Stomach (tissue), 8 donors: ENCODE measurements at regions not wholly inside any gene's neighbourhood (a gene's known extent, or its start where the extent isn't known, plus 50 kb on each side); places are given as distances from the start of the nearest gene placed in this dataset.
"Not testable (repeated sequence)": the region's sequence is repeated elsewhere in the genome, so short reads cannot be mapped to it uniquely, and the experiment has no call there.

Experiments
- DNase-seq, 2 donors: peaks; one replicate each; pipeline versions ENCODE4 v3.0.0 to v3.0.0-alpha.2; 2013 to 2019
- H3K27ac ChIP-seq, 5 donors: fragments of 200-600 bp in 4 of 5; sonication (generic) in 4 of 5; one replicate each; pipeline ENCODE4 v1.5.1; 2013 to 2019; ENCODE audit warnings: mild to moderate bottlenecking in 1 of 5, moderate library complexity in 1 of 5
- H3K27me3 ChIP-seq, 3 donors: fragments of 200-600 bp; sonication (generic); one replicate each; pipeline ENCODE4 v1.5.1; 2017 to 2019; ENCODE audit warnings: mixed run types in 1 of 3
- H3K36me3 ChIP-seq, 4 donors: fragments of 200-600 bp; sonication (generic); 1 replicate in 3 of 4; 2 replicates in 1 of 4; pipeline ENCODE4 v1.5.1; 2016 to 2019
- H3K4me1 ChIP-seq, 4 donors: fragments of 200-600 bp; sonication (generic); one replicate each; pipeline ENCODE4 v1.5.1; 2016 to 2019
- H3K4me3 ChIP-seq, 4 donors: fragments of 200-600 bp; sonication (generic) in 3 of 4; one replicate each; pipeline ENCODE4 v1.5.1; 2016 to 2019; ENCODE audit warnings: mild to moderate bottlenecking in 1 of 4
- H3K9me3 ChIP-seq, 4 donors: fragments of 200-600 bp; sonication (generic); one replicate each; pipeline ENCODE4 v1.5.1; 2016 to 2019
- CTCF ChIP-seq, 7 experiments: fragments of 450-650 bp in 4 of 7; fragments of 200-600 bp in 3 of 7; sonication (generic) in 3 of 7; IDR thresholded peaks; one replicate each; pipeline ENCODE4 v1.5.1; 2016 to 2019; ENCODE audit warnings: antibody characterized with exemption in 7 of 7, control low read depth in 2 of 7, mild to moderate bottlenecking in 1 of 7
- EP300 ChIP-seq: sonication (generic); formaldehyde crosslinking; IDR thresholded peaks from one replicate; pipeline ENCODE4 v1.6.1; 2017; ENCODE audit warnings: antibody characterized with exemption
- POLR2A ChIP-seq, 4 donors: fragments of 450-650 bp; IDR thresholded peaks; one replicate each; pipeline ENCODE4 v1.6.1; 2016; ENCODE audit warnings: antibody characterized with exemption in 4 of 4, control low read depth in 2 of 4, mild to moderate bottlenecking in 1 of 4, moderate library complexity in 1 of 4
- POLR2AphosphoS5 ChIP-seq, 3 donors: sonication (generic); formaldehyde crosslinking; IDR thresholded peaks; one replicate each; pipeline ENCODE4 v1.6.1; 2016; ENCODE audit warnings: antibody characterized with exemption in 3 of 3
- WGBS, 5 donors: extraction: QIAGEN DNeasy Blood & Tissue Kit in 3 of 5; methylation state at CpG; one replicate each; pipeline versions ENCODE4 v1.1.5 to v1.1.7; 2013 to 2018; 5-methylcytosine and 5-hydroxymethylcytosine counted together
- intact Hi-C: fragments of 100-400 bp; cut with DNase I; formaldehyde crosslinking; loops from one replicate; pipeline ENCODE4 v1.15.1; 2023; ENCODE audit warnings: low total_unique reads
- donor health status: healthy with polysubstance abuse.
- donor health status: Bipolar disorder and iron deficiency.
- donor health status: healthy.

GRCh38 chr3:34889641-34890040, 749.7 kb upstream of the ARPP21 start:
- WGBS, 5 donors: 80 to 92% (median 91%) methylated on average over 2 of the region's 2 CpGs
- H3K36me3 ChIP-seq: no peaks in the 10 kb centered on the region
- no peak overlapping the region for H3K27ac ChIP-seq
- no peaks in the 10 kb centered on the region for H3K4me1 ChIP-seq
- intact Hi-C loops: no loop called here
- no peak for DNase-seq
- no peaks in the 10 kb centered on the region for H3K27me3 ChIP-seq
- no peak for TF ChIP-seq EP300
- TF ChIP-seq POLR2A (IDR thresholded peaks at IDR 0.05): no peak
- TF ChIP-seq POLR2AphosphoS5 (IDR thresholded peaks at IDR 0.05): no peak
- no peak overlapping the region for H3K4me3 ChIP-seq
- no peaks in the 10 kb centered on the region for H3K9me3 ChIP-seq

DNA sequence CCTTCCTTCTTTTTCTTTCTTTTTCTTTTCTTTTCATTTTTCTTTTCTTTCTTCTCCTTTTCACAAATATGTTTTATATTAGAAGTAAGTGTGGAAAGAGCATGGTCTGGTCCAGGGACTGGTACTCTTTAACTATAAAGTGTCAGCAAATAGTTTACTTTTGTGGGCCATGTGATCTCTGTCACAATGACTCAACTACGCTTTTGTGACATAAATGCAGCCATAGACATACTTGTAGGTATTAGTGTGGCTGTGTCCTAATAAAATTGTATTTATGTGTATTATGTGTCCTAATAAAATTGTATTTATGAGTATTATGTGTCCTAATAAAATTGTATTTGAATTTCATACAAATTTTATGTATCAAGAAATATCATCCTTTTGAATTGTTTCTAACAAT, 749.1 kb upstream of the ARPP21 start:
- Histone ChIP-seq H3K27ac (no peak overlapping the region), H3K27me3 (no peaks in the 10 kb centered on the region), H3K36me3 (no peaks in the 10 kb centered on the region), H3K4me3 (no peak overlapping the region), H3K4me1 (no peaks in the 10 kb centered on the region), H3K9me3 (no peaks in the 10 kb centered on the region)
- DNase-seq: no peak
- 76 to 93% (median 89%) methylated on average over 1 of the region's 1 CpG for WGBS, 5 donors
- intact Hi-C loops: no loop called here
- no peak for TF ChIP-seq POLR2A (IDR thresholded peaks at IDR 0.05)
- TF ChIP-seq POLR2AphosphoS5 (IDR thresholded peaks at IDR 0.05): no peak
- TF ChIP-seq CTCF (IDR thresholded peaks at IDR 0.05): no peak
- TF ChIP-seq EP300: no peak

DNA sequence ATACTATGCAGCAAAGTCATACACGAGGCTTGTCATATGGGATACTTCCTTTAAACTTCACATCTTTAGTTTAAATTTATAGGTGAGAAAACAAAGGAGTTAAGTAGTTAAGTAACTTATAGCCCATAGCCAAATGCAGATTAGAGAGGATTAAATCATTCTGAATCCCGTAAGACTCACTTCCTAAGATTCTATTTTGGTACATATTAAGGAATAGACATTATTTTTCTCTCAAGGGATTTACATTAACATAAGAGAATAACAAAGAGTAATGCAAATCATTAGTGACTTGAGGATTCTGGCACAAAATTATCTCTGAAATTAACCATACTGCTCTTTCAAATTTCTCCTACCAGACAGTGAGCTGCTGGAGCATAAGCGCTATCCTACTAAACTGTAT, 747.4 kb upstream of the ARPP21 start:
- H3K9me3 ChIP-seq: no peaks in the 10 kb centered on the region
- H3K4me1 ChIP-seq: no peaks in the 10 kb centered on the region
- no peaks in the 10 kb centered on the region for H3K27me3 ChIP-seq
- no peak overlapping the region for H3K4me3 ChIP-seq
- DNase-seq: no peak
- intact Hi-C loops: no loop called here
- TF ChIP-seq POLR2AphosphoS5 (IDR thresholded peaks at IDR 0.05) (no peak), EP300 (no peak), POLR2A (IDR thresholded peaks at IDR 0.05) (no peak), CTCF (IDR thresholded peaks at IDR 0.05) (no peak)
- H3K27ac ChIP-seq: no peak overlapping the region
- H3K36me3 ChIP-seq: no peaks in the 10 kb centered on the region
- 78 to 91% (median 80%) methylated on average over 3 of the region's 3 CpGs for WGBS, 5 donors

DNA sequence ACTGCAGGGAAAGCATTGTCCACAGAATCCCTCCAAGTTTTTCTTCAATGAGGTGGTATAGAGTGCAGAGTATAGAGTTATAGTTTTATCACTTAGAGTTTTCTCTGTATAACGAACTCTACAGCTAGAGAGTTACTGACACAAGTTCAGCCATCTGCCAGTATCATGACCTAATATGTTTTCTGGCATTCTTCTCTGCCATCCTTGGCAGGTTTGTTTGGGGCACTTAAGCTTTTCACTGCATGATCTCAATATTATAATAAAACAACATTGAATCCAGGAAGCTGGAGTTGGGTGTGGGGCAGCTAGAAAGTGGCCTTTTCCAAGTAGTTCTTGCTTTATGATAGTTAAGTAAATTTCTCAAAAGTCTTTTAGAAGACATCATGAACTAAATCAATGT, 743.5 kb upstream of the ARPP21 start:
- Histone ChIP-seq H3K4me3 (no peak overlapping the region), H3K27ac (no peak overlapping the region), H3K9me3 (no peaks in the 10 kb centered on the region), H3K27me3 (no peaks in the 10 kb centered on the region), H3K36me3 (no peaks in the 10 kb centered on the region), H3K4me1 (no peaks in the 10 kb centered on the region)
- intact Hi-C loops: no loop called here
- no peak for TF ChIP-seq POLR2AphosphoS5 (IDR thresholded peaks at IDR 0.05)
- no peak for TF ChIP-seq CTCF (IDR thresholded peaks at IDR 0.05)
- no peak for TF ChIP-seq POLR2A (IDR thresholded peaks at IDR 0.05)
- no peak for TF ChIP-seq EP300
- 60 to 79% (median 77%) methylated on average over 1 of the region's 1 CpG for WGBS, 5 donors
- no peak for DNase-seq

- H3K4me1 ChIP-seq, H3K27ac ChIP-seq, intact Hi-C loops, H3K4me3 ChIP-seq, H3K27me3 ChIP-seq, DNase-seq, H3K9me3 ChIP-seq, H3K36me3 ChIP-seq: not testable (repeated sequence)
- WGBS, 5 donors: 92 to 97% (median 96%) methylated on average over 4 of the region's 4 CpGs
Measured at GRCh38 chr3:34909679-34910078, 729.6 kb upstream of the ARPP21 start.

- H3K4me1 ChIP-seq: no peaks in the 10 kb centered on the region
- TF ChIP-seq EP300 (no peak), POLR2AphosphoS5 (IDR thresholded peaks at IDR 0.05) (no peak), CTCF (IDR thresholded peaks at IDR 0.05) (no peak), POLR2A (IDR thresholded peaks at IDR 0.05) (no peak)
Measured at GRCh38 chr3:34919025-34919424, 720.3 kb upstream of the ARPP21 start.

More at GRCh38 chr3:34919025-34919424, 720.3 kb upstream of the ARPP21 start:
- DNase-seq: no peak
- Histone ChIP-seq H3K36me3 (no peaks in the 10 kb centered on the region), H3K4me3 (no peak overlapping the region), H3K27ac (no peak overlapping the region), H3K27me3 (no peaks in the 10 kb centered on the region), H3K9me3 (no peaks in the 10 kb centered on the region)
- intact Hi-C loops: no loop called here
